ENCODE measurements at regions not wholly inside any gene's neighbourhood (a gene's known extent, or its start where the extent isn't known, plus 50 kb on each side); places are given as distances from the start of the nearest gene placed in this dataset.

DNA sequence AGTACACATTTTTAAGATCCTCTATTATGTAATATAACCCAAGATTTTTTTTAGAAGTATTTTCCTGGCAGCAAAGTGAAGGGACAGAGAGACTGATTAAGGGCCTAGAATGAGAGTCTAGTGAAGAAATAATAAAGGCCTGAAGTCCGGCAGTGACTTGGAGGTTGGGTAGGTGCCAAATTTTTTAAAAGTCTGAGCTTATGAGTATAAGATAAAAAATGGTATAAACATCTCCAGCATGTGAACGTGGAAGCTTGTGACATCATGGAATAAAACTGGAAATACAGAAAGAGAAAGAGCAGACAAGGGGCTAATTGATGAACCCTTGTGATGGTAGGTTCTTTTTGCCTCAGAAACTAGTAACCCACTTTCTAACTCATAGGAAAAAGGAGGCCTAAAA lies 174.6 kb downstream of the SUCLA2 start:
- TF ChIP-seq, protein P1, sequence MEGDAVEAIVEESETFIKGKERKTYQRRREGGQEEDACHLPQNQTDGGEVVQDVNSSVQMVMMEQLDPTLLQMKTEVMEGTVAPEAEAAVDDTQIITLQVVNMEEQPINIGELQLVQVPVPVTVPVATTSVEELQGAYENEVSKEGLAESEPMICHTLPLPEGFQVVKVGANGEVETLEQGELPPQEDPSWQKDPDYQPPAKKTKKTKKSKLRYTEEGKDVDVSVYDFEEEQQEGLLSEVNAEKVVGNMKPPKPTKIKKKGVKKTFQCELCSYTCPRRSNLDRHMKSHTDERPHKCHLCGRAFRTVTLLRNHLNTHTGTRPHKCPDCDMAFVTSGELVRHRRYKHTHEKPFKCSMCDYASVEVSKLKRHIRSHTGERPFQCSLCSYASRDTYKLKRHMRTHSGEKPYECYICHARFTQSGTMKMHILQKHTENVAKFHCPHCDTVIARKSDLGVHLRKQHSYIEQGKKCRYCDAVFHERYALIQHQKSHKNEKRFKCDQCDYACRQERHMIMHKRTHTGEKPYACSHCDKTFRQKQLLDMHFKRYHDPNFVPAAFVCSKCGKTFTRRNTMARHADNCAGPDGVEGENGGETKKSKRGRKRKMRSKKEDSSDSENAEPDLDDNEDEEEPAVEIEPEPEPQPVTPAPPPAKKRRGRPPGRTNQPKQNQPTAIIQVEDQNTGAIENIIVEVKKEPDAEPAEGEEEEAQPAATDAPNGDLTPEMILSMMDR (IDR thresholded peaks at IDR 0.05; ENCODE audit: low read depth, low read length) = no peak
- TF ChIP-seq POLR2A (IDR thresholded peaks at IDR 0.05; ENCODE audit: extremely low read depth, insufficient read length) = no peak

Data from NB4 (cell line).